ENCODE measurements at regions not wholly inside any gene's neighbourhood (a gene's known extent, or its start where the extent isn't known, plus 50 kb on each side); places are given as distances from the start of the nearest gene placed in this dataset.

DNA sequence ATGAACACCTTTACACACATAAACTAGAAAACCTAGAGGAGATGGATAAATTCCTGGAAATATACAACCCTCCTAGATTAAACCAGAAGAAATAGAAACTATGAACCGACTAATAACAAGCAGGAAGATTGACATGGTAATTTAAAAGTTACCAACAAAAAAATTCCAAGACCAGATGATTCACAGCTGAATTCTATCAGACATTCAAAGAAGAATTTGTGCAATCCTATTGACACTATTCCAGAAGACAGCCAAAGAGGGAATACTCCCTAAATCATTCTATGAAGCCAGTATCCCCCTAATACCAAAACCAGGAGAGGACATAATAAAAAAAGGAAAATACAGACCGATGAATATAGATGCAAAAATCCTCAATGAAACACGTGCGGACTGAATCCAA is 102.6 kb upstream of the KRR1 start:
- no peaks in the 10 kb centered on the region for H3K27me3 ChIP-seq (ENCODE audit: control insufficient read depth in 1 of 2, insufficient read depth in 2 of 2, low read length in 2 of 2)
- no peaks in the 10 kb centered on the region for H3K9me3 ChIP-seq (ENCODE audit: low read length)
- no peaks in the 10 kb centered on the region for H3K4me1 ChIP-seq (ENCODE audit: insufficient read depth, low read length)
- no peak overlapping the region for H3K4me3 ChIP-seq (ENCODE audit: low read depth in 1 of 2, low read length in 2 of 2)
- no peak overlapping the region for H3K9ac ChIP-seq (ENCODE audit: low read length)
- H3K27ac ChIP-seq (ENCODE audit: low read depth, low read length): no peak overlapping the region
- H3K36me3 ChIP-seq (ENCODE audit: insufficient read depth, low read length): no peaks in the 10 kb centered on the region

GRCh38 chr12:75611041-75611440 is 99.6 kb upstream of the KRR1 start:
- no peaks in the 10 kb centered on the region for H3K9me3 ChIP-seq (ENCODE audit: low read length)
- no peaks in the 10 kb centered on the region for H3K36me3 ChIP-seq (ENCODE audit: insufficient read depth, low read length)
- no peak overlapping the region for H3K9ac ChIP-seq (ENCODE audit: low read length)
- no peak overlapping the region for H3K4me3 ChIP-seq (ENCODE audit: low read depth in 1 of 2, low read length in 2 of 2)
- H3K4me1 ChIP-seq (ENCODE audit: insufficient read depth, low read length): no peaks in the 10 kb centered on the region
- no peak overlapping the region for H3K27ac ChIP-seq (ENCODE audit: low read depth, low read length)
- no peaks in the 10 kb centered on the region for H3K27me3 ChIP-seq (ENCODE audit: control insufficient read depth in 1 of 2, insufficient read depth in 2 of 2, low read length in 2 of 2)

DNA sequence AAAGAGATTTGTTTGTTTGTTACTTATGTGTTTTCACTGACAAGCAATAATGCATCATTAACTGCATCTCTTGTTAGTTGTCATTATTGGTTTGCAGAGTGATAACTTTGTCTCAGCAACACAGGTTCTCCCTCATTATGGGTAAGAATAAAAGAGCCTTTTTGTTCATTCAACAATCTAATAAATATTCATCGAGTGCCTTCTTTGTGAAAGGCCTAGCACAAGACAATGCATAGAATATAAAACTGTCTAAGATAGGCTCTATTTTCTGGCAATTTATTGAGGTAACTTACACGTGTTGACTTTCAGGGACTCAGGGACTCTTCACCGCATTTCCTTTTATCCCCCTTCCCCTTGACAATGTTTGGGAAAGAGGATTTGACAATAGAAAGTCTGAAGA is 95.5 kb upstream of the KRR1 start:
- no peaks in the 10 kb centered on the region for H3K27me3 ChIP-seq (ENCODE audit: control insufficient read depth in 1 of 2, insufficient read depth in 2 of 2, low read length in 2 of 2)
- no peak overlapping the region for H3K27ac ChIP-seq (ENCODE audit: low read depth, low read length)

GRCh38 chr12:75606151-75606550 is 94.7 kb upstream of the KRR1 start:
- Histone ChIP-seq H3K4me1 (ENCODE audit: insufficient read depth, low read length) (no peaks in the 10 kb centered on the region), H3K27me3 (ENCODE audit: control insufficient read depth in 1 of 2, insufficient read depth in 2 of 2, low read length in 2 of 2) (no peaks in the 10 kb centered on the region), H3K4me3 (ENCODE audit: low read depth in 1 of 2, low read length in 2 of 2) (no peak overlapping the region), H3K9ac (ENCODE audit: low read length) (no peak overlapping the region), H3K27ac (ENCODE audit: low read depth, low read length) (no peak overlapping the region), H3K36me3 (ENCODE audit: insufficient read depth, low read length) (no peaks in the 10 kb centered on the region), H3K9me3 (ENCODE audit: low read length) (no peaks in the 10 kb centered on the region)

More for the DNA sequence above, 95.5 kb upstream of the KRR1 start:
- H3K9me3 ChIP-seq (ENCODE audit: low read length): no peaks in the 10 kb centered on the region
- no peaks in the 10 kb centered on the region for H3K4me1 ChIP-seq (ENCODE audit: insufficient read depth, low read length)
- H3K9ac ChIP-seq (ENCODE audit: low read length): no peak overlapping the region
- H3K4me3 ChIP-seq (ENCODE audit: low read depth in 1 of 2, low read length in 2 of 2): no peak overlapping the region
- H3K36me3 ChIP-seq (ENCODE audit: insufficient read depth, low read length): no peaks in the 10 kb centered on the region

DNA sequence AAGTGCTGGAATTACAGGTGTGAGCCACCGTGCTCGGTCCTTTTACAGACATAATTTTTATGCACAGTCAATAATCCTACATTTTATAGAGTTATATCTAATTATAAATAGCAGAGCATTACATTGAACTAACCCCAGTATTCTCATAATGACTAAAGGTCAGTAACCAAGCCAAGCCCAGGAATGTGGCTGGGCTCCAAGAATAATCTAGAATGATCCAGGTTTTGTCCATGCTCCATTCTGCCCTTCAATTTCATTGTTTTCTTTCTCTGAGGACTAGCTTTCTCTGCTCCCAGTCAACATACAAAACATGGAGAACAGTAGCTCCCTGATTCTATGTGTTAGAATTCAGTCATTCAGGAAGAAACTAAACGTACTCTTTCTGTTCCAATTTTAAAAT is 92.1 kb upstream of the KRR1 start:
- Histone ChIP-seq H3K9me3 (ENCODE audit: low read length) (no peaks in the 10 kb centered on the region), H3K4me3 (ENCODE audit: low read depth in 1 of 2, low read length in 2 of 2) (no peak overlapping the region), H3K4me1 (ENCODE audit: insufficient read depth, low read length) (no peaks in the 10 kb centered on the region), H3K9ac (ENCODE audit: low read length) (no peak overlapping the region), H3K36me3 (ENCODE audit: insufficient read depth, low read length) (no peaks in the 10 kb centered on the region), H3K27ac (ENCODE audit: low read depth, low read length) (no peak overlapping the region), H3K27me3 (ENCODE audit: control insufficient read depth in 1 of 2, insufficient read depth in 2 of 2, low read length in 2 of 2) (no peaks in the 10 kb centered on the region)

DNA sequence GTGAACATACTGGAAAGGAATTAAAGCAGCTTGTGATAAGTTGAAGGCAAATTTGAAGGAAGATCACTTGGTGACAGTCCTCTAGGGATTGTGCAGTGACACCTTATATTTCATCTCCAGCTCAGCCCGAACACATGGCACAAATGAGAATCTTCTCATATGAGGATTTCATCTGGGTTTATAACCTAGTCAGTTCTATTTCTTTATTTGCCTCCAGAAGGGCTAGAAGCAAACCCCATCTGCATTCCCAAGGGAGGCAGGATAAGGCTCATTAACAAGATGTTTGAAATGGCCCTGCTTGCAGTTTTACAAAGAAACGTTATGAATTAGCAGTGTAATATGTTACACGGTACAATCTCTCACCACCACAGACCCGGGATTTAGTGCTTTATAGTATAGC is 90.7 kb upstream of the KRR1 start:
- Histone ChIP-seq H3K9ac (ENCODE audit: low read length) (no peak overlapping the region), H3K27ac (ENCODE audit: low read depth, low read length) (no peak overlapping the region), H3K36me3 (ENCODE audit: insufficient read depth, low read length) (no peaks in the 10 kb centered on the region), H3K9me3 (ENCODE audit: low read length) (no peaks in the 10 kb centered on the region), H3K4me1 (ENCODE audit: insufficient read depth, low read length) (no peaks in the 10 kb centered on the region), H3K27me3 (ENCODE audit: control insufficient read depth in 1 of 2, insufficient read depth in 2 of 2, low read length in 2 of 2) (no peaks in the 10 kb centered on the region), H3K4me3 (ENCODE audit: low read depth in 1 of 2, low read length in 2 of 2) (no peak overlapping the region)

DNA sequence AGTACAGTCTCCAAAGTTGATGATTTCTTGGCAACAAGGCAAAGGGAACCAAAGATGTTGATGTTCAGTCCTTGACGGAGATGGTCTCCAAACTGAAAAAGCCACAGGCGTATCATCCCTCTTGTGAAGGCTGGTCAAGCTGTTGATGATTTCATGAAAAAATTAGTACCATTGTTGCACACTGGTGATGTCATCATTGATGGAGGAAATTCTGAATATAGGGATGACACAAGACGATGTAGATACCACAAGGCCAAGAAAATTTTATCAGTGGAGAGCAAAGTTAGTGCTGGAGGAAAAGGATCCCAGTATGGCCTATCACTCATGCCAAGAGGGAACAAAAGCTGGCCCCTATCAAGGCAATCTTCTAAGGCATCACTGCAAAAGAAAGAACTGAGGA is 88.7 kb upstream of the KRR1 start:
- H3K27ac ChIP-seq (ENCODE audit: low read depth, low read length): no peak overlapping the region

GRCh38 chr12:75599061-75599460 is 87.7 kb upstream of the KRR1 start:
- Histone ChIP-seq H3K36me3 (ENCODE audit: insufficient read depth, low read length) (no peaks in the 10 kb centered on the region), H3K4me1 (ENCODE audit: insufficient read depth, low read length) (no peaks in the 10 kb centered on the region), H3K27me3 (ENCODE audit: control insufficient read depth in 1 of 2, insufficient read depth in 2 of 2, low read length in 2 of 2) (no peaks in the 10 kb centered on the region), H3K27ac (ENCODE audit: low read depth, low read length) (no peak overlapping the region), H3K9ac (ENCODE audit: low read length) (no peak overlapping the region), H3K4me3 (ENCODE audit: low read depth in 1 of 2, low read length in 2 of 2) (no peak overlapping the region), H3K9me3 (ENCODE audit: low read length) (no peaks in the 10 kb centered on the region)

More for the DNA sequence above, 88.7 kb upstream of the KRR1 start:
- Histone ChIP-seq H3K27me3 (ENCODE audit: control insufficient read depth in 1 of 2, insufficient read depth in 2 of 2, low read length in 2 of 2) (no peaks in the 10 kb centered on the region), H3K4me1 (ENCODE audit: insufficient read depth, low read length) (no peaks in the 10 kb centered on the region), H3K4me3 (ENCODE audit: low read depth in 1 of 2, low read length in 2 of 2) (no peak overlapping the region), H3K9ac (ENCODE audit: low read length) (no peak overlapping the region), H3K9me3 (ENCODE audit: low read length) (no peaks in the 10 kb centered on the region), H3K36me3 (ENCODE audit: insufficient read depth, low read length) (no peaks in the 10 kb centered on the region)

GRCh38 chr12:75596406-75596805 is 85.0 kb upstream of the KRR1 start:
- H3K36me3 ChIP-seq (ENCODE audit: insufficient read depth, low read length): no peaks in the 10 kb centered on the region
- no peaks in the 10 kb centered on the region for H3K4me1 ChIP-seq (ENCODE audit: insufficient read depth, low read length)
- no peak overlapping the region for H3K27ac ChIP-seq (ENCODE audit: low read depth, low read length)
- no peak overlapping the region for H3K9ac ChIP-seq (ENCODE audit: low read length)
- no peak overlapping the region for H3K4me3 ChIP-seq (ENCODE audit: low read depth in 1 of 2, low read length in 2 of 2)
- no peaks in the 10 kb centered on the region for H3K9me3 ChIP-seq (ENCODE audit: low read length)
- no peaks in the 10 kb centered on the region for H3K27me3 ChIP-seq (ENCODE audit: control insufficient read depth in 1 of 2, insufficient read depth in 2 of 2, low read length in 2 of 2)

GRCh38 chr12:75592638-75593335 is 81.4 kb upstream of the KRR1 start:
- H3K9me3 ChIP-seq (ENCODE audit: low read length): no peaks in the 10 kb centered on the region
- no peaks in the 10 kb centered on the region for H3K27me3 ChIP-seq (ENCODE audit: control insufficient read depth in 1 of 2, insufficient read depth in 2 of 2, low read length in 2 of 2)
- H3K36me3 ChIP-seq (ENCODE audit: insufficient read depth, low read length): no peaks in the 10 kb centered on the region
- H3K9ac ChIP-seq (ENCODE audit: low read length): no peak overlapping the region
- H3K4me1 ChIP-seq (ENCODE audit: insufficient read depth, low read length): no peaks in the 10 kb centered on the region
- H3K4me3 ChIP-seq (ENCODE audit: low read depth in 1 of 2, low read length in 2 of 2): no peak overlapping the region
- no peak overlapping the region for H3K27ac ChIP-seq (ENCODE audit: low read depth, low read length)

DNA sequence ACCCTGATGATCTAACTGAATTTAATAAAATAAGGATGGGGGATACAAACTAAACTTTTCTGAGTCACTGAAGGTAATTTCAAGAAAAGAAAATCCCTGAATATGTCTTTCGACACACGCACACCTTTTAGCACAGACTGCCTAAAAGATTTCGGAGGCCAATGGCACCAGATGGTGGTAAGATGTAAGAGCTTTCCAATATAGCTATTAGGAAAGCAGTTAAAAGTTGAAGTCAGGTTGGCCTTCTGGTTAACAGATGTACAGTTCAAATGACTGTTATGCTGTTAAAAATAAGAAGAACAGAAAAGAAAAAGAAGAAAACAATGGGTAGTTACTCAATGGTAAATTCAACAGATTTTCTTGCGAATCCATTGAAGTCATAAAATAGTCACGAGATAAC is 80.7 kb upstream of the KRR1 start:
- H3K4me3 ChIP-seq (ENCODE audit: low read depth in 1 of 2, low read length in 2 of 2): no peak overlapping the region
- H3K9me3 ChIP-seq (ENCODE audit: low read length): no peaks in the 10 kb centered on the region
- no peak overlapping the region for H3K27ac ChIP-seq (ENCODE audit: low read depth, low read length)
- H3K9ac ChIP-seq (ENCODE audit: low read length): no peak overlapping the region
- no peaks in the 10 kb centered on the region for H3K4me1 ChIP-seq (ENCODE audit: insufficient read depth, low read length)
- no peaks in the 10 kb centered on the region for H3K36me3 ChIP-seq (ENCODE audit: insufficient read depth, low read length)
- no peaks in the 10 kb centered on the region for H3K27me3 ChIP-seq (ENCODE audit: control insufficient read depth in 1 of 2, insufficient read depth in 2 of 2, low read length in 2 of 2)

DNA sequence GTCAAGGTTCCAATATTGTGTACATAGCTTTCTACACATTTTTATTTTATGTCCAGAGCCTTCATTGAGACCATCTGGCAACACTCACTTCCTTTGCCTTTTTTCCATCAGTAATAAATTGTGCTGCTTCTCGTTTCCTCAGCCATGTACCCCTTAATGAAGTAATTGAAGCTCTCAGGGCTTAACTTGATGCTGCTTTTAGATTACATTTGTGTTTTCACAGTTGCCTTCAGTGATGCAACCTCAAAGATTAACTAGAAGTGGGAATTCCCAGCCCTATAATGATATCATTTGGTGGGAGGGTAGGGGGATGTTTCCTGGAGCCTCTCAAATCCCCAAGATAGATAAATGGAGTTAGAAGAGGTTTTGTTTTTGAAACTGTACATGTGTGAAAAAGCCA is 80.2 kb upstream of the KRR1 start:
- no peaks in the 10 kb centered on the region for H3K36me3 ChIP-seq (ENCODE audit: insufficient read depth, low read length)
- no peak overlapping the region for H3K4me3 ChIP-seq (ENCODE audit: low read depth in 1 of 2, low read length in 2 of 2)
- H3K9me3 ChIP-seq (ENCODE audit: low read length): no peaks in the 10 kb centered on the region
- H3K9ac ChIP-seq (ENCODE audit: low read length): no peak overlapping the region
- no peaks in the 10 kb centered on the region for H3K4me1 ChIP-seq (ENCODE audit: insufficient read depth, low read length)
- H3K27me3 ChIP-seq (ENCODE audit: control insufficient read depth in 1 of 2, insufficient read depth in 2 of 2, low read length in 2 of 2): no peaks in the 10 kb centered on the region
- H3K27ac ChIP-seq (ENCODE audit: low read depth, low read length): no peak overlapping the region
